HepG2 (cell line): ENCODE measurements at regions not wholly inside any gene's neighbourhood (a gene's known extent, or its start where the extent isn't known, plus 50 kb on each side); places are given as distances from the start of the nearest gene placed in this dataset.

ENCODE experiments used
- ATAC-seq: fragments of 200-7000 bp; cut with Tn5 transposase; 3 replicates; pipeline ENCODE4 v1.9.1; 2020; ENCODE audit warnings: mild to moderate bottlenecking, moderate library complexity
- BruUV-seq: library from RNA; stranded (reverse); fragments of 400-500 nt; replicated peaks from 2 replicates; lab custom pipeline; 2021; lab: Mats Ljungman, UMichigan
- CTCF ChIA-PET: fragments of 300-600 bp; formaldehyde crosslinking; extraction: SDS; loops from one replicate; lab custom pipeline; 2021; ENCODE audit warnings: low total read pairs, inconsistent platforms, low intra/inter-chr PET ratio; lab: Yijun Ruan, JAX
- POLR2A ChIA-PET: fragments of 350-600 bp; sonication (Branson Sonifier 250); formaldehyde crosslinking; loops from one replicate; lab custom pipeline; 2020; ENCODE audit warnings: antibody characterized with exemption, inconsistent platforms; lab: Yijun Ruan, JAX
- DNase-seq: peaks from one replicate; pipeline ENCODE4 v3.0.0-alpha.2; 2015; ENCODE audit warnings: low spot score
- FAIRE-seq: peaks from 3 replicates; lab custom pipeline; 2011; peaks lifted over from hg19 to GRCh38; lab: Jason Lieb, UNC
- H2AFZ ChIP-seq: one replicate; pipeline ENCODE4 v1.6.1; 2011; ENCODE audit warnings: low read length, inconsistent platforms
- H3K27ac ChIP-seq: fragments of 300-600 bp; 3 replicates; pipeline ENCODE4 v1.8.0; 2011; ENCODE audit warnings: mixed run types, mild to moderate bottlenecking, mixed read lengths, low read length, inconsistent platforms; ENCODE audit not compliant: insufficient read depth; ENCODE audit errors: extremely low read length
- H3K27me3 ChIP-seq, 2 experiments: fragments of 200-600 bp in 1 of 2; 2 replicates in 1 of 2; 3 replicates in 1 of 2; pipeline versions ENCODE4 v1.6.0 to v1.8.0; 2011; ENCODE audit warnings: low read length in 2 of 2, mild to moderate bottlenecking in 2 of 2, moderate library complexity in 2 of 2, inconsistent platforms in 1 of 2; ENCODE audit not compliant: insufficient read depth in 2 of 2, control insufficient read depth in 1 of 2
- H3K36me3 ChIP-seq, 2 experiments: fragments of 200-600 bp in 1 of 2; replicated peaks in 1 of 2; 2 replicates in 1 of 2; 3 replicates in 1 of 2; pipeline versions ENCODE4 v1.5.1 to v1.8.0; 2011; ENCODE audit warnings: low read length in 2 of 2, inconsistent platforms in 1 of 2; ENCODE audit not compliant: insufficient read depth in 2 of 2, control insufficient read depth in 1 of 2
- H3K4me1 ChIP-seq: 2 replicates; pipeline ENCODE4 v1.5.1; 2012; ENCODE audit warnings: low read length, inconsistent platforms; ENCODE audit not compliant: insufficient read depth
- H3K4me2 ChIP-seq: 2 replicates; pipeline ENCODE4 v1.6.0; 2011; ENCODE audit warnings: low read depth, low read length, inconsistent platforms
- H3K4me3 ChIP-seq, 3 experiments: fragments of 200-600 bp in 1 of 3; sonication (generic), shearing (Covaris generic) in 1 of 3; replicated peaks in 1 of 3; 2 replicates each; pipeline ENCODE4 v1.5.1; 2011 to 2016; ENCODE audit warnings: low read length in 3 of 3, inconsistent platforms in 2 of 3, low read depth in 2 of 3, mild to moderate bottlenecking in 2 of 3, control low read depth in 1 of 3, mixed read lengths in 1 of 3; ENCODE audit not compliant: insufficient read depth in 1 of 3
- H3K79me2 ChIP-seq: one replicate; pipeline ENCODE4 v1.6.1; 2011; ENCODE audit warnings: low read length, inconsistent platforms; ENCODE audit not compliant: insufficient read depth
- H3K9ac ChIP-seq: 2 replicates; pipeline ENCODE4 v1.6.0; 2011; ENCODE audit warnings: mild to moderate bottlenecking, low read depth, low read length, inconsistent platforms; ENCODE audit not compliant: insufficient read depth
- H3K9me3 ChIP-seq: 2 replicates; pipeline ENCODE4 v1.5.1; 2012; ENCODE audit warnings: mild to moderate bottlenecking, low read length
- H4K20me1 ChIP-seq: 2 replicates; pipeline ENCODE4 v1.6.0; 2011; ENCODE audit warnings: inconsistent platforms, mild to moderate bottlenecking, low read length, moderate library complexity; ENCODE audit not compliant: insufficient read depth
- ATF4 ChIP-seq, 2 experiments: fragments of 450-650 bp in 1 of 2; sonication (generic) in 1 of 2; formaldehyde crosslinking; IDR thresholded peaks; 2 replicates each; pipeline versions ENCODE4 v1.5.0 to v1.8.0; 2020 to 2022; ENCODE audit warnings: mild to moderate bottlenecking in 1 of 2, missing genetic modification reagents in 1 of 2
- CREB1 ChIP-seq, 2 experiments: fragments of 450-650 bp in 1 of 2; IDR thresholded peaks; 2 replicates each; pipeline ENCODE4 v1.6.1; 2016 to 2017; ENCODE audit warnings: control low read depth in 1 of 2, mild to moderate bottlenecking in 1 of 2, missing compliant biosample characterization in 1 of 2, missing genetic modification characterization in 1 of 2
- GATAD2A ChIP-seq: IDR thresholded peaks from 2 replicates; pipeline ENCODE4 v1.6.1; 2016
- HIC2 ChIP-seq: sonication (generic); formaldehyde crosslinking; IDR thresholded peaks from 2 replicates; pipeline ENCODE4 v1.9.0; 2022; ENCODE audit warnings: low read depth, missing genetic modification reagents
- JARID2 ChIP-seq: sonication (generic); formaldehyde crosslinking; IDR thresholded peaks from 2 replicates; pipeline ENCODE4 v1.8.1; 2023; ENCODE audit warnings: missing genetic modification reagents, inconsistent platforms; ENCODE audit not compliant: insufficient replicate concordance
- KDM1A ChIP-seq: IDR thresholded peaks from 2 replicates; pipeline ENCODE4 v1.6.1; 2016; ENCODE audit warnings: missing compliant biosample characterization
- NAIF1 ChIP-seq: sonication (generic); formaldehyde crosslinking; IDR thresholded peaks from 2 replicates; pipeline ENCODE4 v1.5.0; 2020; ENCODE audit warnings: mild to moderate bottlenecking, missing genetic modification reagents, borderline replicate concordance
- NFE2L1 ChIP-seq: sonication (generic); formaldehyde crosslinking; IDR thresholded peaks from 2 replicates; pipeline ENCODE4 v1.4.0; 2020; ENCODE audit warnings: missing genetic modification reagents, mild to moderate bottlenecking, borderline replicate concordance
- SMARCE1 ChIP-seq: fragments of 450-650 bp; IDR thresholded peaks from 2 replicates; pipeline ENCODE4 v1.6.1; 2017; ENCODE audit warnings: borderline replicate concordance
- SNAPC4 ChIP-seq: sonication (generic); formaldehyde crosslinking; IDR thresholded peaks from 2 replicates; pipeline ENCODE4 v1.4.0; 2020; ENCODE audit warnings: mild to moderate bottlenecking, missing genetic modification reagents
- TCF12 ChIP-seq, 2 experiments: fragments of 450-650 bp in 1 of 2; sonication (generic) in 1 of 2; formaldehyde crosslinking in 1 of 2; IDR thresholded peaks; 2 replicates each; pipeline versions ENCODE4 v1.6.1 to v1.8.0; 2017 to 2022; ENCODE audit warnings: antibody characterized with exemption in 1 of 2, mild to moderate bottlenecking in 1 of 2, missing genetic modification reagents in 1 of 2, moderate library complexity in 1 of 2
- XBP1 ChIP-seq: sonication (generic); formaldehyde crosslinking; IDR thresholded peaks from 2 replicates; pipeline ENCODE4 v1.5.0; 2020; ENCODE audit warnings: missing genetic modification reagents
- ZKSCAN5 ChIP-seq: sonication (generic); formaldehyde crosslinking; IDR thresholded peaks from 2 replicates; pipeline ENCODE4 v1.5.1; 2020; ENCODE audit warnings: mild to moderate bottlenecking, missing genetic modification reagents
- ZNF350 ChIP-seq: sonication (generic); formaldehyde crosslinking; IDR thresholded peaks from 2 replicates; pipeline ENCODE4 v1.4.0; 2020; ENCODE audit warnings: mild to moderate bottlenecking, low read depth, missing genetic modification reagents, borderline replicate concordance
- ZNF550 ChIP-seq: sonication (generic); formaldehyde crosslinking; IDR thresholded peaks from 2 replicates; pipeline ENCODE4 v1.4.0; 2020; ENCODE audit warnings: mild to moderate bottlenecking, missing genetic modification reagents, borderline replicate concordance
- ZSCAN12 ChIP-seq: sonication (generic); formaldehyde crosslinking; IDR thresholded peaks from 2 replicates; pipeline ENCODE4 v1.9.0; 2021; ENCODE audit warnings: mild to moderate bottlenecking, missing genetic modification reagents
- WGBS: methylation state at CpG from one replicate; pipeline ENCODE4 v1.1.6; 2017; ENCODE audit warnings: low lambda C conversion rate; 5-methylcytosine and 5-hydroxymethylcytosine counted together
- in situ Hi-C: cut with HindIII; loops from 2 replicates; pipeline ENCODE4 v1.10.0; 2017; ENCODE audit warnings: low pct_unique_long_range_greater_than_20kb; ENCODE audit not compliant: extremely low pct_ligation_motif_present
- intact Hi-C: fragments of 100-400 bp; cut with micrococcal nuclease; formaldehyde crosslinking; loops from one replicate; pipeline ENCODE4 v1.10.0; 2022; ENCODE audit not compliant: unreplicated experiment

GRCh38 chr2:187618813-187619212, 64.6 kb upstream of the TFPI start:
- CTCF ChIA-PET: no interaction called here
- intact Hi-C loops: no loop called here
- H4K20me1 ChIP-seq: no peaks in the 10 kb centered on the region
- no peak for ATAC-seq
- no peak overlapping the region for H2AFZ ChIP-seq
- no peak for DNase-seq
- no peaks in the 10 kb centered on the region for H3K79me2 ChIP-seq
- no peak for FAIRE-seq
- BruUV-seq: no TSS peak
- no peaks in the 10 kb centered on the region for H3K27me3 ChIP-seq
- in situ Hi-C loops: no loop called here
- H3K9ac ChIP-seq: no peak overlapping the region
- 1% methylated on average over 2 of the region's 2 CpGs for WGBS
- no peak overlapping the region for H3K4me3 ChIP-seq
- POLR2A ChIA-PET: no interaction called here
- H3K36me3 ChIP-seq: no peaks in the 10 kb centered on the region
- H3K4me2 ChIP-seq: no peak overlapping the region
- H3K27ac ChIP-seq: no peak overlapping the region
- no peaks in the 10 kb centered on the region for H3K4me1 ChIP-seq
- H3K9me3 ChIP-seq: no peaks in the 10 kb centered on the region
- no peak for TF ChIP-seq ATF4 (CRISPR knock-in tag; IDR thresholded peaks at IDR 0.05)
- no peak for TF ChIP-seq KDM1A (CRISPR knock-in tag)
- TF ChIP-seq ZKSCAN5 (CRISPR knock-in tag): no peak
- no peak for TF ChIP-seq ZNF550 (CRISPR knock-in tag)
- TF ChIP-seq GATAD2A (CRISPR knock-in tag): no peak
- no peak for TF ChIP-seq ZNF350 (CRISPR knock-in tag)
- no peak for TF ChIP-seq XBP1 (CRISPR knock-in tag)
- TF ChIP-seq SNAPC4 (CRISPR knock-in tag): no peak
- no peak for TF ChIP-seq HIC2
- TF ChIP-seq JARID2: no peak
- no peak for TF ChIP-seq NFE2L1 (CRISPR knock-in tag)
- no peak for TF ChIP-seq CREB1 (IDR thresholded peaks at IDR 0.05)
- no peak for TF ChIP-seq CREB1 (CRISPR knock-in tag; IDR thresholded peaks at IDR 0.05)
- no peak for TF ChIP-seq ZSCAN12 (CRISPR knock-in tag)
- TF ChIP-seq SMARCE1: no peak
- TF ChIP-seq NAIF1: no peak
- TF ChIP-seq TCF12 (IDR thresholded peaks at IDR 0.05): no peak
- TF ChIP-seq TCF12 (CRISPR knock-in tag; IDR thresholded peaks at IDR 0.05): no peak
